ENCODE measurements at regions not wholly inside any gene's neighbourhood (a gene's known extent, or its start where the extent isn't known, plus 50 kb on each side); places are given as distances from the start of the nearest gene placed in this dataset.

DNA sequence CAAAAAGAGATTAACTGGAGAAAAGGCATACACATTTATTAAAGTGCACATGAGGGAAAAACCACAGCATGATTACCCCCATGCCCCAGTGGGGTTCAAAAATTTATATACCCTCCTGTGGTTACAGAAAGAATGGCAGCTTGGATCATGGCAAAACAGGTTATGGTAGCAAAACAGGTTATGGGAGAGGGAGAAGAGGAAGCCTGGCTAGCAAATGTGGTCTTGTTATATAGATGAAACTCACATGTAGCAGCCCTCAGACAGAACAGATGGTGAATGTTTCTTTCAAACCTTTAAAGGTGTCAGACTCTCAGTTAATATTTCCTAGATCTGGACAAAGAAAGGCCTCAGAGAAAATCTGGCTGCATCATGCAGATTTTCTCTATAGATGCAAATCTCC is 178.2 kb upstream of the ZC3H15 start:
- Histone ChIP-seq H3K27me3 (replicated peaks in 1 of 2; ENCODE audit: control insufficient read depth in 2 of 2, extremely low read depth in 1 of 2, insufficient read depth in 2 of 2, low read length in 1 of 2) (no peaks in the 10 kb centered on the region), H3K27ac (ENCODE audit: low read length) (no peak overlapping the region), H3K4me1 (ENCODE audit: control insufficient read depth in 1 of 2, extremely low read depth in 1 of 2, insufficient read depth in 2 of 2, low read length in 2 of 2) (no peaks in the 10 kb centered on the region), H3K4me3 (ENCODE audit: control insufficient read depth in 1 of 2, extremely low read depth in 1 of 2, low read length in 1 of 2) (no peak overlapping the region), H3K9me3 (no peaks in the 10 kb centered on the region), H3K36me3 (ENCODE audit: control insufficient read depth in 2 of 2, extremely low read depth in 1 of 2, insufficient read depth in 1 of 2, low read length in 1 of 2) (no peaks in the 10 kb centered on the region)
- Mint-ChIP-seq H3K27ac (no peak overlapping the region), H3K27me3 (no peaks in the 10 kb centered on the region), H3K4me3 (no peak overlapping the region), H3K36me3 (peaks cover 54% of the 10 kb centered on the region), H3K4me1 (no peaks in the 10 kb centered on the region), H3K9me3 (peaks cover 9 to 18% (median 11%) of the 10 kb centered on the region in 3 donors)
- ChIA-PET POLR2A (no interaction called here), CTCF (no interaction called here)
- ATAC-seq (replicated peaks in 1 of 4) (no peak), DNase-seq (no peak)

DNA sequence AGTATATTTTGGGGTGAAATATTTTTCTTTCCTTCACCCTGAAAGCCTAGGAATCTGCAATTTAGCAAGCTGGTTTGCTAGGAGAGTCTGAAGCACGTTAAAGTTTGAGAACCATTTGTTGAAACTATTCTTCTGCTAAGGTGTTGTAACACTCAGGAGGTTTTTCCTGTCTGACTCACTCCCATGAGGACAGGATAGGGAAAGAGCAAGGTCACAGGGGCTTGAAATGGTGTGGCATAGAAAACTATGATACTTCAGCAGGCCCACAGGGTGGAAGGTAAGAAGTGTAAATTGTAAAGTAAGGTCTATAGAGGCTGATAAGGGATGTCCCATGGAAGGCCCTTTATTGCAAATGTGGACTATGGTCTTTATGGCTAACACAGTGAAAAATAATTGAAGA is 177.7 kb upstream of the ZC3H15 start:
- H3K4me1 Mint-ChIP-seq: no peaks in the 10 kb centered on the region
- CTCF ChIA-PET: no interaction called here
- DNase-seq (no peak), ATAC-seq (replicated peaks in 1 of 4) (no peak)
- H3K9me3 Mint-ChIP-seq: peaks cover 9 to 18% (median 11%) of the 10 kb centered on the region in 3 donors
- POLR2A ChIA-PET: interaction anchor here in 1 of 2 donors (0.6 kb wide), 1 partner anchor 756 kb away, joined by 3 read pairs; no protein-coding TSS in a partner anchor
- Histone ChIP-seq H3K36me3 (ENCODE audit: control insufficient read depth in 2 of 2, extremely low read depth in 1 of 2, insufficient read depth in 1 of 2, low read length in 1 of 2) (no peaks in the 10 kb centered on the region), H3K27me3 (replicated peaks in 1 of 2; ENCODE audit: control insufficient read depth in 2 of 2, extremely low read depth in 1 of 2, insufficient read depth in 2 of 2, low read length in 1 of 2) (no peaks in the 10 kb centered on the region), H3K4me3 (ENCODE audit: control insufficient read depth in 1 of 2, extremely low read depth in 1 of 2, low read length in 1 of 2) (no peak overlapping the region), H3K9me3 (no peaks in the 10 kb centered on the region), H3K4me1 (ENCODE audit: control insufficient read depth in 1 of 2, extremely low read depth in 1 of 2, insufficient read depth in 2 of 2, low read length in 2 of 2) (no peaks in the 10 kb centered on the region), H3K27ac (ENCODE audit: low read length) (no peak overlapping the region)
- H3K27ac Mint-ChIP-seq: no peak overlapping the region
- no peaks in the 10 kb centered on the region for H3K27me3 Mint-ChIP-seq
- no peak overlapping the region for H3K4me3 Mint-ChIP-seq
- WGBS (ENCODE audit: insufficient coverage): no CpG with 5 or more reads among the region's 1 CpG
- H3K36me3 Mint-ChIP-seq: peaks cover 55% of the 10 kb centered on the region

DNA sequence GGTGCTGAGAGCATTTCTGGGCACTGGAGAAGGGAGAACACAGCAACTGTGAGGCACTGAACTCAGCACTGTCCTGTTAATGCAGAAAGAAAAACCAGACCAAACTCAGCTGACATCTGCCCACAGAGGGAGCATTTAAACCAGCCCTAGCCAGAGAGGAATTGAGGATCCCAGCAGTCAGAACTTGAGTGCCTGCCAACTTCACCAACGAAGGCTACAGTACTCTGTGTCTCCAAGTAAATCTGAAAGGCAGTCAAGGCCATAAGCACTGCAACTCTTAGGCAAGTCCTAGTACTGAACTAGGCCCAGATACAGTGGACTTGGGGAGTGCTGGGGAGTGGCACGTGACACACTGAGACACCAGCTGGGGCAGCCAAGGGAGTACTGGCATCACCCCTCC is 176.2 kb upstream of the ZC3H15 start:
- peaks cover 56% of the 10 kb centered on the region for H3K36me3 Mint-ChIP-seq
- no peaks in the 10 kb centered on the region for H3K4me1 ChIP-seq (ENCODE audit: control insufficient read depth in 1 of 2, extremely low read depth in 1 of 2, insufficient read depth in 2 of 2, low read length in 2 of 2)
- H3K4me3 Mint-ChIP-seq: no peak overlapping the region
- POLR2A ChIA-PET: no interaction called here
- H3K27me3 Mint-ChIP-seq: no peaks in the 10 kb centered on the region
- H3K36me3 ChIP-seq (ENCODE audit: control insufficient read depth in 2 of 2, extremely low read depth in 1 of 2, insufficient read depth in 1 of 2, low read length in 1 of 2): no peaks in the 10 kb centered on the region
- DNase-seq (no peak), ATAC-seq (replicated peaks in 1 of 4) (no peak)
- peaks cover 8 to 29% (median 15%) of the 10 kb centered on the region in 3 donors for H3K9me3 Mint-ChIP-seq
- H3K4me3 ChIP-seq (ENCODE audit: control insufficient read depth in 1 of 2, extremely low read depth in 1 of 2, low read length in 1 of 2): no peak overlapping the region
- H3K27me3 ChIP-seq (replicated peaks in 1 of 2; ENCODE audit: control insufficient read depth in 2 of 2, extremely low read depth in 1 of 2, insufficient read depth in 2 of 2, low read length in 1 of 2): no peaks in the 10 kb centered on the region
- H3K4me1 Mint-ChIP-seq: no peaks in the 10 kb centered on the region
- 77% methylated on average over 1 of the region's 2 CpGs for WGBS (ENCODE audit: insufficient coverage)
- H3K9me3 ChIP-seq: no peaks in the 10 kb centered on the region
- no peak overlapping the region for H3K27ac ChIP-seq (ENCODE audit: low read length)
- CTCF ChIA-PET: no interaction called here
- no peak overlapping the region for H3K27ac Mint-ChIP-seq

DNA sequence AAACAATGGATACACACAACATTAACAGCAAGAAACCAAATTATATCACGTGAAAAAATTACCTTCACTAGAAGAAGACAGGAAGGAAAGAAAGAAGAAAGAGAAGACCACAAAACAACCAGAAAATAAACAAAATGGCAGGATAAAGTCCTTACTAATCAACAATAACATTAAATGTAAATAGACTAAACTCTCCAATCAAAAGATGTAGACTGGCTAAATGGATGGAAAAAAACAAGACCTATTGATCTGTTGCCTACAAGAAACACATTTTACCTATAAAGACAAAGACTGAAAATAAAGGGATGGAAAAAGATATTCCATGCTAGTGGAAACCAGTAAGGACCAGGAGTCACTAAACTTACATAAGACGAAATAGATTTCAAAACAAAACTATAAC is 167.0 kb upstream of the ZC3H15 start:
- no peak overlapping the region for H3K27ac Mint-ChIP-seq

DNA sequence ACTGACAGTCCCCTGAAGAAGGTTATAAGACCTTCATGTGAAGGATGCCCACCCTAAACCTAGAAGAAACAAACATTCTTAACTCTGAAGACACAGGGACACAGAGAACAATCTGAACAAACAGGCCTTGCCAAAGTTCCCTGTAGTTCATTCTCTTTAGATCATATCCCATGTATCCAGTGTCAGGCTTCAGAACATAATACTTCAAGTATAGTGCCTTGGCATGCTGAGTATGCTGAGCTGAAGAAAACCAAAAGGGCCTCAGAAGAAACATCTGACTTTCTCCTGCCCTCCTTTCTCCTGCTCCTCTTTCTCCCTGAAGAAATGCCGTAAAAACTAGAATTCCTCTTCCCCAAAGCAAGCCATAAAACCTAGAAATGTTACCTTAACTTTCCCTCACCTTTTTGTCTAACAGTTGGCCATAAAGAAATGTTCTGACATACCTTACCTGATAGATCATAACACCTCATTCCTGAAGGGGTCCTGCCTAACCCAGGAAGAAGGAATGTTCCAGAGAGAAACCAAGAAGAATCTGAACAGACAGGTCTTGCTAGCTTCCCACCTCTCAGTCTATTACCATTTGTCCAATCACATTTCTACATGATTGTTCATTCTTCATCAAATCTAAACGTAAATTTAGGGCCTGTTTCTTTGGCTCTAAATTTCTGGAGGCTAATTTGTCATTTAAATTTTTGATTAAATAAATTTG is 160.1 kb upstream of the ZC3H15 start:
- no peak overlapping the region for H3K27ac Mint-ChIP-seq
- CTCF ChIA-PET: interaction anchor here in 1 of 2 donors (0.5 kb wide), 1 partner anchor 710 kb away, joined by 3 read pairs; no protein-coding TSS in a partner anchor
- POLR2A ChIA-PET: no interaction called here

More for the DNA sequence above, 167.0 kb upstream of the ZC3H15 start:
- no CpG with 5 or more reads among the region's 2 CpGs for WGBS (ENCODE audit: insufficient coverage)
- Histone ChIP-seq H3K4me3 (ENCODE audit: control insufficient read depth in 1 of 2, extremely low read depth in 1 of 2, low read length in 1 of 2) (no peak overlapping the region), H3K9me3 (no peaks in the 10 kb centered on the region), H3K27me3 (replicated peaks in 1 of 2; ENCODE audit: control insufficient read depth in 2 of 2, extremely low read depth in 1 of 2, insufficient read depth in 2 of 2, low read length in 1 of 2) (no peaks in the 10 kb centered on the region), H3K36me3 (ENCODE audit: control insufficient read depth in 2 of 2, extremely low read depth in 1 of 2, insufficient read depth in 1 of 2, low read length in 1 of 2) (no peaks in the 10 kb centered on the region), H3K4me1 (ENCODE audit: control insufficient read depth in 1 of 2, extremely low read depth in 1 of 2, insufficient read depth in 2 of 2, low read length in 2 of 2) (no peaks in the 10 kb centered on the region), H3K27ac (ENCODE audit: low read length) (no peak overlapping the region)
- Mint-ChIP-seq H3K36me3 (peaks cover 29% of the 10 kb centered on the region), H3K4me3 (no peak overlapping the region), H3K4me1 (peaks cover 0 to 1% (median 0%) of the 10 kb centered on the region in 3 donors), H3K9me3 (peaks cover 14 to 47% (median 31%) of the 10 kb centered on the region in 3 donors), H3K27me3 (no peaks in the 10 kb centered on the region)
- ChIA-PET CTCF (no interaction called here), POLR2A (no interaction called here)
- no peak for DNase-seq
- ATAC-seq (replicated peaks in 1 of 4): no peak

DNA sequence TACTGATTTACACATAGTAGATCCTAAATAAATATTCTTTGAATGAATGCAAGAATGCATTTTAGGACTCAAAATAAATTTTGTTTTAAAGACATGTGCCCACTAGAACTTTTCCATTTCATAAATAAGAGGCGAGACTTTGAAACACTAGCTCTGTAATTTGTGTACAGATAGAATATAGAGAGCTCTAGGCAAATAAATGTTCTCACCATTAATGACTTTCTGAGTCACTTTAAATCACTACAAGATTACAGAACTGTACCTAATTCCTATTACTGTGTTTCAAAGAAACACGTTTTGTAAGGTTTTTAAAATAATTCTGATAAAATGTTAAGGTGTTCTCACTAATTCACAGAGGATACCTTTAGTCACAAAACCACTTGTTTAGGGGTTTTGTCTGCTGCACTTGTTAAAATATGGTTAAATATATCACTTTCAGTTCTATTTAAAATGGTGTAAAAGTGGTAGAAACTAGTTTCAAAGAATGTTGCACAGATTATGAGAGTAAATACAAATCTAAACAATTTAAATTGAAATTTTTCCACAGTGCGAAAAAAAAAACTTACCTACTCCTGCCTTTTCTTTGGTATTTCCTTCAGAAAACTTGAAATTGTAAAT is 158.7 kb upstream of the ZC3H15 start:
- no CpG with 5 or more reads among the region's 3 CpGs for WGBS (ENCODE audit: insufficient coverage)
- no peaks in the 10 kb centered on the region for H3K4me1 ChIP-seq (ENCODE audit: control insufficient read depth in 1 of 2, extremely low read depth in 1 of 2, insufficient read depth in 2 of 2, low read length in 2 of 2)
- DNase-seq (no peak), ATAC-seq (replicated peaks in 1 of 4) (no peak)
- ChIA-PET POLR2A (no interaction called here), CTCF (no interaction called here)
- no peaks in the 10 kb centered on the region for H3K9me3 ChIP-seq
- Mint-ChIP-seq H3K36me3 (peaks cover 15% of the 10 kb centered on the region), H3K9me3 (peaks cover 8 to 21% (median 10%) of the 10 kb centered on the region in 3 donors), H3K27ac (no peak overlapping the region), H3K4me1 (no peaks in the 10 kb centered on the region), H3K4me3 (no peak overlapping the region), H3K27me3 (no peaks in the 10 kb centered on the region)
- H3K27ac ChIP-seq (ENCODE audit: low read length): no peak overlapping the region
- H3K36me3 ChIP-seq (ENCODE audit: control insufficient read depth in 2 of 2, extremely low read depth in 1 of 2, insufficient read depth in 1 of 2, low read length in 1 of 2): no peaks in the 10 kb centered on the region
- no peaks in the 10 kb centered on the region for H3K27me3 ChIP-seq (replicated peaks in 1 of 2; ENCODE audit: control insufficient read depth in 2 of 2, extremely low read depth in 1 of 2, insufficient read depth in 2 of 2, low read length in 1 of 2)
- no peak overlapping the region for H3K4me3 ChIP-seq (ENCODE audit: control insufficient read depth in 1 of 2, extremely low read depth in 1 of 2, low read length in 1 of 2)

More for the DNA sequence above, 160.1 kb upstream of the ZC3H15 start:
- Mint-ChIP-seq H3K4me3 (no peak overlapping the region), H3K36me3 (peaks cover 18% of the 10 kb centered on the region), H3K4me1 (peaks cover 0 to 1% (median 0%) of the 10 kb centered on the region in 3 donors), H3K9me3 (peaks cover 8 to 23% (median 10%) of the 10 kb centered on the region in 3 donors), H3K27me3 (no peaks in the 10 kb centered on the region)
- DNase-seq (no peak), ATAC-seq (replicated peaks in 1 of 4) (no peak)
- Histone ChIP-seq H3K4me1 (ENCODE audit: control insufficient read depth in 1 of 2, extremely low read depth in 1 of 2, insufficient read depth in 2 of 2, low read length in 2 of 2) (no peaks in the 10 kb centered on the region), H3K4me3 (ENCODE audit: control insufficient read depth in 1 of 2, extremely low read depth in 1 of 2, low read length in 1 of 2) (no peak overlapping the region), H3K27me3 (replicated peaks in 1 of 2; ENCODE audit: control insufficient read depth in 2 of 2, extremely low read depth in 1 of 2, insufficient read depth in 2 of 2, low read length in 1 of 2) (no peaks in the 10 kb centered on the region), H3K27ac (ENCODE audit: low read length) (no peak overlapping the region), H3K9me3 (no peaks in the 10 kb centered on the region), H3K36me3 (ENCODE audit: control insufficient read depth in 2 of 2, extremely low read depth in 1 of 2, insufficient read depth in 1 of 2, low read length in 1 of 2) (no peaks in the 10 kb centered on the region)
- WGBS (ENCODE audit: insufficient coverage): 63% methylated on average over 1 of the region's 2 CpGs
